T follicular helper cell (primary cell): ENCODE measurements at regions not wholly inside any gene's neighbourhood (a gene's known extent, or its start where the extent isn't known, plus 50 kb on each side); places are given as distances from the start of the nearest gene placed in this dataset.

Source experiments
- DNase-seq: peaks from one replicate; pipeline ENCODE4 v3.0.0-alpha.2; 2020; ENCODE audit warnings: low read depth

GRCh38 chr6:105764315-105764714 lies 321.8 kb upstream of the PRDM1 start:
- DNase-seq = no peak

- no peak for DNase-seq
Measured at GRCh38 chr6:105763866-105764265, 322.3 kb upstream of the PRDM1 start.

- DNase-seq = no peak
Measured at GRCh38 chr6:105760746-105761145, 325.4 kb upstream of the PRDM1 start.

GRCh38 chr6:105759946-105760345 lies 326.2 kb upstream of the PRDM1 start:
- no peak for DNase-seq

- DNase-seq = no peak
Measured at GRCh38 chr6:105759015-105759414, 327.1 kb upstream of the PRDM1 start.

- no peak for DNase-seq
Measured at GRCh38 chr6:105757512-105758200, 328.5 kb upstream of the PRDM1 start.

GRCh38 chr6:105755885-105756284 lies 330.3 kb upstream of the PRDM1 start:
- DNase-seq = no peak

GRCh38 chr6:105753620-105754211 lies 332.4 kb upstream of the PRDM1 start:
- no peak for DNase-seq

- no peak for DNase-seq
Measured at GRCh38 chr6:105753207-105753606, 332.9 kb upstream of the PRDM1 start.

GRCh38 chr6:105750089-105750488 lies 336.0 kb upstream of the PRDM1 start:
- no peak for DNase-seq

- DNase-seq = no peak
Measured at GRCh38 chr6:105748737-105749161, 337.4 kb upstream of the PRDM1 start.

GRCh38 chr6:105747823-105748405 lies 338.2 kb upstream of the PRDM1 start:
- no peak for DNase-seq

- no peak for DNase-seq
Measured at GRCh38 chr6:105746509-105746908, 339.6 kb upstream of the PRDM1 start.

GRCh38 chr6:105746130-105746505 lies 340.0 kb upstream of the PRDM1 start:
- DNase-seq = no peak

GRCh38 chr6:105745464-105746129 lies 340.5 kb upstream of the PRDM1 start:
- no peak for DNase-seq

GRCh38 chr6:105744815-105745214 lies 341.3 kb upstream of the PRDM1 start:
- no peak for DNase-seq

GRCh38 chr6:105740946-105741645 lies 338.2 kb upstream of the PREP start:
- no peak for DNase-seq

- no peak for DNase-seq
Measured at GRCh38 chr6:105739764-105740163, 336.9 kb upstream of the PREP start.

- DNase-seq = no peak
Measured at GRCh38 chr6:105733556-105734162, 330.8 kb upstream of the PREP start.

GRCh38 chr6:105728995-105729394 lies 326.1 kb upstream of the PREP start:
- no peak for DNase-seq

- DNase-seq = no peak
Measured at GRCh38 chr6:105726902-105727655, 324.2 kb upstream of the PREP start.
